ENCODE measurements at regions not wholly inside any gene's neighbourhood (a gene's known extent, or its start where the extent isn't known, plus 50 kb on each side); places are given as distances from the start of the nearest gene placed in this dataset.

- TF ChIP-seq POLR2A (IDR thresholded peaks at IDR 0.05) (no peak), EP300 (IDR thresholded peaks at IDR 0.05) (no peak), CTCF (IDR thresholded peaks at IDR 0.05) (no peak), POLR2AphosphoS5 (IDR thresholded peaks at IDR 0.05) (no peak)
- H3K9me3 ChIP-seq = no peaks in the 10 kb centered on the region
- 77 to 81% methylated on average over 4 of the region's 4 CpGs for WGBS, 2 donors
- H3K4me3 ChIP-seq = no peak overlapping the region
- no peaks in the 10 kb centered on the region for H3K36me3 ChIP-seq
- H3K27me3 ChIP-seq = no peaks in the 10 kb centered on the region
- H3K27ac ChIP-seq = no peak overlapping the region
- intact Hi-C loops (cut with DNase I) = no loop called here
- no peaks in the 10 kb centered on the region for H3K4me1 ChIP-seq
- no peak for DNase-seq
These were observed 704.4 kb downstream of the PCDH19 start for GRCh38 chrX:99705701-99706100.

- Histone ChIP-seq H3K9me3 (no peaks in the 10 kb centered on the region), H3K4me3 (no peak overlapping the region), H3K4me1 (no peaks in the 10 kb centered on the region), H3K27me3 (no peaks in the 10 kb centered on the region), H3K27ac (no peak overlapping the region), H3K36me3 (no peaks in the 10 kb centered on the region)
- no peak for DNase-seq
- 79 to 82% methylated on average over 4 of the region's 4 CpGs for WGBS, 2 donors
- intact Hi-C loops (cut with DNase I) = no loop called here
- TF ChIP-seq EP300 (IDR thresholded peaks at IDR 0.05) = no peak
- TF ChIP-seq POLR2A (IDR thresholded peaks at IDR 0.05) = no peak
- no peak for TF ChIP-seq POLR2AphosphoS5 (IDR thresholded peaks at IDR 0.05)
- TF ChIP-seq CTCF (IDR thresholded peaks at IDR 0.05) = no peak
These were observed 706.6 kb downstream of the PCDH19 start for GRCh38 chrX:99703473-99703872.

GRCh38 chrX:99698451-99698850 is 711.6 kb downstream of the PCDH19 start:
- DNase-seq = no peak
- intact Hi-C loops (cut with DNase I) = no loop called here
- H3K9me3 ChIP-seq = no peaks in the 10 kb centered on the region
- TF ChIP-seq CTCF (IDR thresholded peaks at IDR 0.05) (no peak), POLR2A (IDR thresholded peaks at IDR 0.05) (no peak), EP300 (IDR thresholded peaks at IDR 0.05) (no peak), POLR2AphosphoS5 (IDR thresholded peaks at IDR 0.05) (no peak)
- 84 to 90% methylated on average over 2 of the region's 2 CpGs for WGBS, 2 donors
- H3K4me3 ChIP-seq = no peak overlapping the region
- H3K27ac ChIP-seq = no peak overlapping the region
- H3K4me1 ChIP-seq = no peaks in the 10 kb centered on the region
- H3K36me3 ChIP-seq = no peaks in the 10 kb centered on the region
- no peaks in the 10 kb centered on the region for H3K27me3 ChIP-seq

- 53 to 59% methylated on average over 4 of the region's 4 CpGs for WGBS, 2 donors
These were observed 746.9 kb downstream of the PCDH19 start for GRCh38 chrX:99663136-99663535.

More at GRCh38 chrX:99663136-99663535, 746.9 kb downstream of the PCDH19 start:
- intact Hi-C loops (cut with DNase I) = no loop called here
- Histone ChIP-seq H3K9me3 (no peaks in the 10 kb centered on the region), H3K36me3 (no peaks in the 10 kb centered on the region), H3K4me1 (no peaks in the 10 kb centered on the region), H3K27ac (no peak overlapping the region), H3K27me3 (no peaks in the 10 kb centered on the region), H3K4me3 (no peak overlapping the region)
- DNase-seq = no peak
- TF ChIP-seq POLR2AphosphoS5 (IDR thresholded peaks at IDR 0.05) = no peak
- no peak for TF ChIP-seq POLR2A (IDR thresholded peaks at IDR 0.05)
- no peak for TF ChIP-seq EP300 (IDR thresholded peaks at IDR 0.05)
- no peak for TF ChIP-seq CTCF (IDR thresholded peaks at IDR 0.05)
